Hepatocyte (in vitro differentiated cells): ENCODE measurements at regions not wholly inside any gene's neighbourhood (a gene's known extent, or its start where the extent isn't known, plus 50 kb on each side); places are given as distances from the start of the nearest gene placed in this dataset.

ENCODE experiments used
- DNase-seq: peaks from one replicate; pipeline ENCODE4 v3.0.0-alpha.2; 2016; ENCODE audit warnings: low spot score
- H2AFZ ChIP-seq: fragments of 200-600 bp; sonication (generic); 2 replicates; pipeline ENCODE4 v1.6.0; 2016; ENCODE audit warnings: antibody characterized with exemption, mild to moderate bottlenecking
- H3K27ac ChIP-seq: fragments of 200-600 bp; sonication (generic); 2 replicates; pipeline ENCODE4 v1.5.1; 2016; ENCODE audit warnings: mild to moderate bottlenecking
- H3K27me3 ChIP-seq: fragments of 200-600 bp; sonication (generic); 2 replicates; pipeline ENCODE4 v1.6.1; 2016
- H3K36me3 ChIP-seq: fragments of 200-600 bp; sonication (generic); replicated peaks from 2 replicates; pipeline ENCODE4 v1.5.1; 2016; ENCODE audit warnings: low read depth; ENCODE audit not compliant: insufficient read depth
- H3K4me1 ChIP-seq: fragments of 200-600 bp; sonication (generic); 2 replicates; pipeline ENCODE4 v1.5.1; 2016; ENCODE audit warnings: mild to moderate bottlenecking, moderate library complexity; ENCODE audit not compliant: insufficient read depth
- H3K4me2 ChIP-seq: fragments of 200-600 bp; sonication (generic); 2 replicates; pipeline ENCODE4 v1.6.0; 2016
- H3K4me3 ChIP-seq: fragments of 200-600 bp; sonication (generic); 2 replicates; pipeline ENCODE4 v1.5.1; 2016; ENCODE audit warnings: mild to moderate bottlenecking
- H3K79me2 ChIP-seq: fragments of 200-600 bp; sonication (generic); 2 replicates; pipeline ENCODE4 v1.6.0; 2017; ENCODE audit warnings: mild to moderate bottlenecking
- H3K9me2 ChIP-seq: fragments of 200-600 bp; sonication (generic); replicated peaks from 2 replicates; pipeline ENCODE4 v1.6.0; 2017; ENCODE audit warnings: mild to moderate bottlenecking; ENCODE audit not compliant: insufficient read depth
- H3K9me3 ChIP-seq: fragments of 200-600 bp; sonication (generic); 2 replicates; pipeline ENCODE4 v1.5.1; 2016; ENCODE audit warnings: low read depth, mild to moderate bottlenecking
- H4K20me1 ChIP-seq: fragments of 200-600 bp; sonication (generic); 2 replicates; pipeline ENCODE4 v1.6.0; 2016; ENCODE audit warnings: mild to moderate bottlenecking; ENCODE audit not compliant: insufficient read depth, poor library complexity, severe bottlenecking
- EZH2 ChIP-seq: fragments of 200-600 bp; sonication (generic); IDR thresholded peaks from 2 replicates; pipeline ENCODE4 v1.6.1; 2016; ENCODE audit warnings: antibody characterized with exemption, mild to moderate bottlenecking, borderline replicate concordance
- EZH2phosphoT487 ChIP-seq: fragments of 200-600 bp; sonication (generic); IDR thresholded peaks from one replicate; pipeline ENCODE4 v1.6.1; 2018; ENCODE audit warnings: antibody characterized with exemption, mild to moderate bottlenecking, low read depth, moderate library complexity; ENCODE audit not compliant: unreplicated experiment, severe bottlenecking
- WGBS: methylation state at CpG from one replicate; pipeline ENCODE4 v1.1.6; 2016; ENCODE audit warnings: low lambda C conversion rate; ENCODE audit errors: missing lambda C conversion rate; 5-methylcytosine and 5-hydroxymethylcytosine counted together
- TF ChIP-seq, protein P1 (sequence below): fragments of 200-600 bp; sonication (generic); IDR thresholded peaks from 2 replicates; pipeline ENCODE4 v1.5.1; 2016; ENCODE audit warnings: antibody characterized with exemption, mild to moderate bottlenecking; ENCODE audit not compliant: poor library complexity

DNA sequence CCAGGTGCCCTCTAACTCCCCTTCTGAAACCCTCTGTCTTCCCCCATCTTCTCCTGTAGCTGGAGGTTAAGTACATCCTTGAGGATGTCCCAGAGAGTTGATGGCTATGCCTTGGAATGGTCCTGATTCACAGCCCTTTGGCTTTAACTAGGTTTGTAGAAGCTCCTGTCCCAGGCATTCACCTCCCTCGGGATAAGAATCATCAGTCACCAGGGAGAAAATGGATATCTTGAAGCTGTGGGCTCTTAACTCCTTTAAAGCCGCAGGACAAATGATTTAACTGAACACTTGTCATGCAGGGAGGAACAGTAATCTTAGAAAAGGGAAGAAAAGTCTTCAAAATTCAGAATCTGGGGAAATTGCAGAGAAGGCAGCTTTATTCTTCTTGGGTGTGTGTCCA, 139.9 kb downstream of the PSAT1 start:
- no peaks in the 10 kb centered on the region for H3K27me3 ChIP-seq
- H3K27ac ChIP-seq: no peak overlapping the region
- no peaks in the 10 kb centered on the region for H3K9me2 ChIP-seq
- no peak overlapping the region for H3K4me2 ChIP-seq
- H3K36me3 ChIP-seq: no peaks in the 10 kb centered on the region
- H4K20me1 ChIP-seq: no peaks in the 10 kb centered on the region
- TF ChIP-seq EZH2: no peak
- no peak for TF ChIP-seq EZH2phosphoT487
- WGBS: 54% methylated on average over 2 of the region's 2 CpGs
- no peak overlapping the region for H3K4me3 ChIP-seq
- DNase-seq: no peak
- H3K79me2 ChIP-seq: no peaks in the 10 kb centered on the region
- no peak overlapping the region for H2AFZ ChIP-seq
- no peaks in the 10 kb centered on the region for H3K9me3 ChIP-seq
- H3K4me1 ChIP-seq: peaks cover 5% of the 10 kb centered on the region

GRCh38 chr9:78437296-78437695, 140.4 kb downstream of the PSAT1 start:
- H4K20me1 ChIP-seq: no peaks in the 10 kb centered on the region
- no peaks in the 10 kb centered on the region for H3K27me3 ChIP-seq
- no peak overlapping the region for H2AFZ ChIP-seq
- no peaks in the 10 kb centered on the region for H3K9me3 ChIP-seq
- 79% methylated on average over 2 of the region's 2 CpGs for WGBS
- H3K27ac ChIP-seq: no peak overlapping the region
- H3K79me2 ChIP-seq: no peaks in the 10 kb centered on the region
- DNase-seq: no peak
- H3K9me2 ChIP-seq: no peaks in the 10 kb centered on the region
- H3K36me3 ChIP-seq: no peaks in the 10 kb centered on the region
- no peak for TF ChIP-seq EZH2
- no peak for TF ChIP-seq EZH2phosphoT487
- TF ChIP-seq, protein P1, sequence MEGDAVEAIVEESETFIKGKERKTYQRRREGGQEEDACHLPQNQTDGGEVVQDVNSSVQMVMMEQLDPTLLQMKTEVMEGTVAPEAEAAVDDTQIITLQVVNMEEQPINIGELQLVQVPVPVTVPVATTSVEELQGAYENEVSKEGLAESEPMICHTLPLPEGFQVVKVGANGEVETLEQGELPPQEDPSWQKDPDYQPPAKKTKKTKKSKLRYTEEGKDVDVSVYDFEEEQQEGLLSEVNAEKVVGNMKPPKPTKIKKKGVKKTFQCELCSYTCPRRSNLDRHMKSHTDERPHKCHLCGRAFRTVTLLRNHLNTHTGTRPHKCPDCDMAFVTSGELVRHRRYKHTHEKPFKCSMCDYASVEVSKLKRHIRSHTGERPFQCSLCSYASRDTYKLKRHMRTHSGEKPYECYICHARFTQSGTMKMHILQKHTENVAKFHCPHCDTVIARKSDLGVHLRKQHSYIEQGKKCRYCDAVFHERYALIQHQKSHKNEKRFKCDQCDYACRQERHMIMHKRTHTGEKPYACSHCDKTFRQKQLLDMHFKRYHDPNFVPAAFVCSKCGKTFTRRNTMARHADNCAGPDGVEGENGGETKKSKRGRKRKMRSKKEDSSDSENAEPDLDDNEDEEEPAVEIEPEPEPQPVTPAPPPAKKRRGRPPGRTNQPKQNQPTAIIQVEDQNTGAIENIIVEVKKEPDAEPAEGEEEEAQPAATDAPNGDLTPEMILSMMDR: no peak
- H3K4me3 ChIP-seq: no peak overlapping the region
- peaks cover 5% of the 10 kb centered on the region for H3K4me1 ChIP-seq
- no peak overlapping the region for H3K4me2 ChIP-seq

DNA sequence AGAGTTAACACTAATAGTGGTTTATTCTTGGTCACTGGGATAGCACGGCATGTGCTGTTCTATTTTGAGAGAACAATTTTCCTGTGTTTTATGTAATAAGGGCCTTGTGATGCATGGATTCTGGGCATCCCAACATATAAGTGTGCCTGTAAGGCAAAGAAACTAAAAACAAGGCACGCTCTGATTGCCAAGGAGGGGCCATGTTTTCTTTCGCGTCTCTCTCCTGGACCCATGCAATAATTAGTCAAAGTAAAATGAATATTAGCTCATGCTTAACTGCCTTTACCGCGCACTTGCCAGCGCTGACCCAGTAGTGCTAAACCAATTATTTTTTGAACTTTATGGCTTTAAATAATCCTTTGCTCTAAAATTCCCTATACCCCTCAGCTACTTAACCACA, 140.9 kb downstream of the PSAT1 start:
- peaks cover 5% of the 10 kb centered on the region for H3K4me1 ChIP-seq
- no peaks in the 10 kb centered on the region for H3K27me3 ChIP-seq
- H3K4me3 ChIP-seq: no peak overlapping the region
- no peak overlapping the region for H2AFZ ChIP-seq
- TF ChIP-seq EZH2 (no peak), EZH2phosphoT487 (no peak)
- TF ChIP-seq, protein P1: no peak
- H3K9me2 ChIP-seq: no peaks in the 10 kb centered on the region
- WGBS: 67% methylated on average over 7 of the region's 7 CpGs
- H3K4me2 ChIP-seq: peak overlapping the region; percentile 27
- no peaks in the 10 kb centered on the region for H3K9me3 ChIP-seq
- no peaks in the 10 kb centered on the region for H3K79me2 ChIP-seq
- no peaks in the 10 kb centered on the region for H3K36me3 ChIP-seq
- no peak overlapping the region for H3K27ac ChIP-seq
- no peaks in the 10 kb centered on the region for H4K20me1 ChIP-seq
- no peak for DNase-seq

GRCh38 chr9:78438211-78438610, 141.3 kb downstream of the PSAT1 start:
- Histone ChIP-seq H3K36me3 (no peaks in the 10 kb centered on the region), H3K4me1 (peaks cover 5% of the 10 kb centered on the region), H3K27me3 (no peaks in the 10 kb centered on the region), H3K79me2 (no peaks in the 10 kb centered on the region), H4K20me1 (no peaks in the 10 kb centered on the region), H3K27ac (no peak overlapping the region), H3K9me3 (no peaks in the 10 kb centered on the region), H3K4me2 (peak overlapping the region; percentile 27), H3K9me2 (no peaks in the 10 kb centered on the region), H3K4me3 (no peak overlapping the region), H2AFZ (no peak overlapping the region)
- DNase-seq: no peak
- TF ChIP-seq EZH2phosphoT487 (no peak), EZH2 (no peak)
- TF ChIP-seq, protein P1: no peak
- 26% methylated on average over 6 of the region's 6 CpGs for WGBS
